GM18861 (cell line): ENCODE measurements at regions not wholly inside any gene's neighbourhood (a gene's known extent, or its start where the extent isn't known, plus 50 kb on each side); places are given as distances from the start of the nearest gene placed in this dataset.

ENCODE experiments used
- ATAC-seq: cut with Tn5 transposase; IDR thresholded peaks from one replicate; pipeline ENCODE4 v1.9.1; 2021; ENCODE audit not compliant: unreplicated experiment

DNA sequence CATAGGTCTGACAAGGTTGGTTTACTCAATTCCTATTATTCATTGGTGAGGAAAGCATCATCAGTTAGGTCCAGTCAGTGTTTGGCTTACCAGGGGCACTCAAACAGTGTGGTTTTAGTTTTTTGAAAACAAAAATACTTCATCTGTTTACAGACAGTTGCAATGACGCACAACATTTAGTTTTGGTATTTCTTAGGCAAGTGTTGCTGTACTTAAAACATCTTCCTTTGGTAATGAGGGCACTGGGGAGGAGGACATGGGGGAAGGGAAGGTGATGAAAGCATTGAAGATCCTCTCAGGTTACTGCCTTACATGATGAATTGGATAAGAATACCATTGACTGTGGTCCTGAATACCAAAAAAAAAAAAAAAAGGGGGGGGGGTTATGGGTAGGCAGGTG is 93.7 kb upstream of the MAOA start:
- no peak for ATAC-seq

GRCh38 chrX:43564953-43565352 is 91.1 kb upstream of the MAOA start:
- ATAC-seq = no peak

- ATAC-seq = no peak
These were observed 89.9 kb upstream of the MAOA start for GRCh38 chrX:43566170-43566569.

GRCh38 chrX:43573441-43574015 is 82.6 kb upstream of the MAOA start:
- ATAC-seq = no peak

DNA sequence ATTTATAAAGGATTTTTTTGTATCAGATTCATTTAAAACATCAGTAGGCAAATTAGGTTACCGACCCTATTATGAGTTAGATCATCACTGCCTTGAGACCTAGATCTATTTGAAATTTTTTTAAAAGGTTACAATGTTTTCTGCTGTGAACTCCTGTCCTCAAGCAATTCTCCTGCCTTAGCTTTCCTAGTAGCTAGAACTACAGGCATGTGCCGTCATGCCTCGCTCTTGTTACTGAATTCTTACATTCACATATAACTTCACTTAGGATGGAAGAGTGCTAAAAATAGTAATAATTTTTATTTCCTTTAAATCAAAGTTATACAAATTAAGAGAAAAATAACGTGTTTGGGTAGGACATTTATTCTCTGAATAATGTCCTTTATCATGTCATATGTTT is 75.5 kb upstream of the MAOA start:
- no peak for ATAC-seq

GRCh38 chrX:43581167-43581566 is 74.9 kb upstream of the MAOA start:
- ATAC-seq = no peak

DNA sequence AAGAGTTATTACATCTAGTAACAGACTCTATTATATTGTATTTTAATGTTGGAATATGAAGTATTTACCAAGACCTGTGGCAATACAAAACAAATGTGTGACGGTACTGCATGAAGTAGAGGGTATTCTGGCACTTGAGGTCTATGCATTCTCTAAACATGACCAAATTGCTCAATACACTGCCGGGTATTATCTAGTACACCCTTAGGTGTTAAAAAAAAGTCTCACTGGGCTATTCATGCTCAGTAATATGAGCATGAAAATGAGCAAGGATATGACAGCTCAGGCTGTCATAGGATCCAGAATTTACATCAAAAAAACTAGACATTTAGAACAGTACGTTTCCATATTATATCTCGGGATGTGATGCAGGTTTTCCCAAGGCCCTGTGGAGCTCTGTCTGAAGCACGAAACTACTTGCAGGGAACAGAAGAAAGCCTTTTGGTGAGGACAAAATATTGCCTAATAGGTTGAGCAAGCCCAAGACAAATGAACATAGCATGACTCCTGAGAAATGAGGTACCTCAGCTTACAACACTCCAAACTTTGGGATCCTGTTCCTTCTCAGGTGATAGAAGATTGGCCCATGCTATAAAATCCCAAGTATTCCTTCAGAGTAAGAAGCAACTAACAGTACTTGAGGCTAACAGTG is 74.1 kb upstream of the MAOA start:
- no peak for ATAC-seq

- ATAC-seq = no peak
These were observed 73.6 kb upstream of the MAOA start for GRCh38 chrX:43582540-43582913.

GRCh38 chrX:43585922-43586321 is 70.2 kb upstream of the MAOA start:
- ATAC-seq = no peak

- ATAC-seq = no peak
These were observed 69.3 kb upstream of the MAOA start for GRCh38 chrX:43586830-43587229.

DNA sequence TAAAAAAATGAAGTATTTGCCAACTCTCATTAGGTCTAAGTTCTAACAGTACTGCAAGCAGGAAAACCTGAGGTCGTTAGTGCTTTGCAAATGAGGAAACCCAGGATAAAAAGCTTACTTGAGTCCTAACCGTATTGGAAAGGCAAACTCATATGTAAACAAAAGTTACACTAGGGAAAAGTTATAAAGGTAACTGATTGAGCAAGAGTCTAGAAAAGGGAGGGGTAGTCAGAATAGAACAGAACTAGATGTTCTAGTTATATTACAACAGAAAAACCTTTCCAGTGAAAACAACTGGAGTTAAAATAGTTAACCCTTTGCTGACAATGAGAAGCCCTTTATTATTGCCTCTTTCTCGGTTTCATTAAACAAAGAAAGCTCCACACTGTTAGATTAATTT is 66.4 kb upstream of the MAOA start:
- ATAC-seq = no peak

- no peak for ATAC-seq
These were observed 65.9 kb upstream of the MAOA start for GRCh38 chrX:43590150-43590549.

- ATAC-seq = no peak
These were observed 63.5 kb upstream of the MAOA start for GRCh38 chrX:43592597-43592996.

DNA sequence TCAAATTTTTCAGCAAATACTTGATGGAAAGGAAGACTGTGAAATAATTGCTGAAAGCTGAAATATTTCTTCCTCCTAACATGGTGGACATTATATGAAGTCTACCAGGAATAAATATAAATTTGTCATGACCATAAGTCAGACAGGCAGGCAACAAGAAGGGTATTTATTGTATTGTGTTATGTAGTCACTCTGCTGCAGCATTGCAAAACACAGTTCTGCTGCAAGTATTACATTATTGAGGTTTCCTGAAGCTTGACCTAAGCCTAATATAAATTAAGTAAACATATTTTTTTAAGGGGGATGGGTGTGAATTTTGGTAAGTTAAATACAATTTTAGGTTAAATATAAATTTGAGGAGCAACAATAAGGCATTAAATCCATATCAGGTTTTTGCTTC is 60.2 kb upstream of the MAOA start:
- ATAC-seq = no peak

- ATAC-seq = no peak
These were observed 51.3 kb upstream of the MAOA start for GRCh38 chrX:43604753-43605152.

GRCh38 chrX:43605351-43605750 is 50.7 kb upstream of the MAOA start:
- ATAC-seq = no peak
